IPS DF 19.7 (cell line): ENCODE measurements at regions not wholly inside any gene's neighbourhood (a gene's known extent, or its start where the extent isn't known, plus 50 kb on each side); places are given as distances from the start of the nearest gene placed in this dataset.

Experiments used
- DNase-seq: peaks from one replicate; pipeline ENCODE4 v3.0.0-alpha.2; 2013; ENCODE audit warnings: low read depth, low spot score

DNA sequence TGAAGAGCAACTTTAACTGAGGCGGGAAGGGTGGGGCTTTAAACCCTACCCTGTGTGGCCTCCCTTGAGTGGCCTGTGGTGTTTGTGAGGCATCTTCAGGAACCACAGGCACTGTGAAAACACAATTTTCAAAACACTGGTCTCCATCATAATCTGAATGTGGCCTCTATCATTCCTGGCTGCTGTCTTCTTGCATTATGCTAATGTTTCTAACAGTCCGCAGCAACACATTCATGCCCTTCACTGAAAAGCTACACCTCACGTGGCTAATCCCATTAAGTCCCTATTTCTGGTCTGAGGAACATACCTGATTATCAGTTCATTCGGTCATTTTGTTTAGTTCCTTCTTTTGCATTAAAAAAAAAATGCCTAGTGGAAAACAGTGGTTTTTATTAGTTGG is 94.6 kb downstream of the F11 start:
- no peak for DNase-seq

DNA sequence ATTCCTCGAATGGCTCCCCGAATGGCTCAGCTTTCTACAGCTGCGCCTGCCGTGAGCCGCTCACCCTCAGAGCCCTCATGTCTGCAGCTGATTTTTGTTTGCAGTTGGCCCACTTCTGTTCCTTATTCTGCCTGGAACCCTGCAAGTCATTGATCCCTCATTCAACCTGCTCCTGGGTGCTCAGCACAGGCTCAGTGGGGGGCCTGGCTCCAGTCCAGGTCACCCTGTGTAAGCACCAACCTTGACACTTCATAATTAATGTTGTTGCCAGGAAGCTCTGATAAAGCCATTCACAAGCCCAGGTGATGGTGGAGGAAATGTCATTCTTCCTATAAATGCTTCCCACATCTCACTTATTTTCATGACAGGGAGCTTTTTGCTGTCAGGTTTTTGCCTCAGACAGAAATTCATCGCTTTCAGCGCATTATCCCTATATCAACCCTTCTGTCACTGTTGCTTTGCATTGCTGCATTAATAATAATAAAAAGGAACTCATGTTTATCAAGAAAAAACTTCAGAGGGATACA is 85.7 kb downstream of the F11 start:
- no peak for DNase-seq

- DNase-seq: no peak
These were observed 82.4 kb downstream of the F11 start for GRCh38 chr4:186348433-186348832.

DNA sequence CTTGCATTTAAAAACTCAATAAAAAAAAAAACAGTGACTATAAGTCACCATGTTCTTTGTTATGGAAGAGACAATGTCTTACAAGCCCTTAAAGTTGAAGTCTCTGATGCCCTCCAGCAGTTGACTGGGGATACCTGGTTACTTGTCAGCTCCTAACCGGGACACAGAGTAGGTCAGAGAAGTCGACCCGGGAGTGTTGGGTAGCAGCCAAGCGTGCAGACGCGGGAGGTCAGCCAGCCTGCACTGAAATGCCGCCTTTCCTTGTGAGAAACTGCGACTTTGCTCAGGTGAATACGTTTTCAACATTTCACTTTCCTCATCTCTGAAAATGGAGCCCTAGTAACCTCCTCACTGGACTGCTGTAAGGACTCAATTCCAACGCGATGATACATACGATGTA is 81.8 kb downstream of the F11 start:
- no peak for DNase-seq

- peak; percentile 23 for DNase-seq
These were observed 79.2 kb downstream of the F11 start for GRCh38 chr4:186345184-186345583.

DNA sequence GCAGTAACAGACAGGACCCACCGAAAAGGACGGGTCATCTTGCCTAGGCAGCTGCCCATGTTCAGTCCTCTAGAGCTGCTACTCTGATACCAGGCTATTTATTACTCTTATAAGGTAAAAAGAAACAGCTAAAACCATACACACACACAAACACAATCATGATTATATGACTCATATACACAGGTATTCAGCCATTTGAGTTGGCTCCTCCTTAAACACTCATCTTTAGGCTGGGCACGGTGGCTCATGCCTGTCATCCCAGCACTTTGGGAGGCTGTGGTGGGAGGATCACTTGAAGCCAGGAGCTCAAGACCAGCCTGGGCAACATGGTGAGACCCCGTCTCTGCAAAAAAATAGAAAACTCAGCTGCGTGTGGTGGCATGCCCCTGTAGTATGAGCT is 76.6 kb downstream of the F11 start:
- DNase-seq: no peak

GRCh38 chr4:186341655-186342054 is 75.7 kb downstream of the F11 start:
- no peak for DNase-seq
